Activated CD4-positive, alpha-beta T cell treated with anti-CD3 and anti-CD28 coated beads for 24 hours (primary cell): ENCODE measurements at regions not wholly inside any gene's neighbourhood (a gene's known extent, or its start where the extent isn't known, plus 50 kb on each side); places are given as distances from the start of the nearest gene placed in this dataset.
"Not testable (repeated sequence)": the region's sequence is repeated elsewhere in the genome, so short reads cannot be mapped to it uniquely, and the experiment has no call there.

Experiments used
- DNase-seq, 2 donors: peaks; one replicate each; pipeline ENCODE4 v3.0.0-alpha.2; 2020; ENCODE audit warnings: low read depth in 2 of 2

- not testable (repeated sequence) for DNase-seq
Observed at GRCh38 chr20:25987928-25988560, 291.4 kb upstream of the ZNF337 start.

DNA sequence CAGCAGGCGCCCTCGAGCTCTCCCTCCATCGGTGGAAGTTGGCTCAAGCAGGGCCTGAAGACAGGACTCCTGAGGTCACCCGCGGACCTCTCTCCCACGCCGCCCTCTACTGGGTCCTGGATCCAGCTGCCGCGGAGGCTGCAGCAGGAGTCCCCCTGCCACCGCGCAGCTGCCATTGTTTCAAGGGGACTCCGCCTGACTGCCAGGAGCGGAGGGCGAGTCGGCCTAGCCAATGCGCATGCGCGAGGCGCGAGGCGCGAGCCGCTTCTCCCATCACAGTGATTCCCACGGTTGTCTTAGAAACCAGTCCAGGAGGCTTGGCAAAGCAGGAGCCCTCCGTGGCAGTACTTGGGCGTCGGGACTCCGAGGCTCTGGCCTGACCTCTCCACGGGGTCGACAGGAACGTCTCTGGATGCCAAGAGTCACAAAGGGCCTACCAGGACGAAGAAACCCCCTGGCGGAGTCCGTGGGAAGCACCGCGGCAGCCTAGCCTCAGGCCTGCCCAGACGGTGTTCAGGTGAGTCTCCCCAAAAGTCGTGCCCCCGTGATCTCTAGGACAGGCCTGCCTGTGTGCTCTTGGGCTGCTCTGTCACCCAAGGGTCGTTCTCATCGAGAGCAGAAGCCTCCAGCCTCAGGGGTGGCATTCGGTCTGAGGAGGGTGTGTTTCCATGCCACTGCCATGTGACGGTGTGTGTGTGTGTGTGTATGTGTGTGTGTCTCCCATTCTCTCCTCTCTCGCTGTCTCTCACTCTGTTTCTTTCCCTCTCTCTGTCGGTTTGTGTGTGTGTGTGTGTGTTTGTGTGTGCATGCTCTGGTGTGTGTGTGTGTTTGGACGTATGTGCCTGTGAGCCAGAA, 290.6 kb upstream of the ZNF337 start:
- DNase-seq = peak; percentile 30 to 38

- no peak for DNase-seq
Observed at GRCh38 chr20:25985597-25985996, 288.9 kb upstream of the ZNF337 start.

- peak; percentile 13 to 19 for DNase-seq
Observed at GRCh38 chr20:25984933-25985332, 288.3 kb upstream of the ZNF337 start.

DNA sequence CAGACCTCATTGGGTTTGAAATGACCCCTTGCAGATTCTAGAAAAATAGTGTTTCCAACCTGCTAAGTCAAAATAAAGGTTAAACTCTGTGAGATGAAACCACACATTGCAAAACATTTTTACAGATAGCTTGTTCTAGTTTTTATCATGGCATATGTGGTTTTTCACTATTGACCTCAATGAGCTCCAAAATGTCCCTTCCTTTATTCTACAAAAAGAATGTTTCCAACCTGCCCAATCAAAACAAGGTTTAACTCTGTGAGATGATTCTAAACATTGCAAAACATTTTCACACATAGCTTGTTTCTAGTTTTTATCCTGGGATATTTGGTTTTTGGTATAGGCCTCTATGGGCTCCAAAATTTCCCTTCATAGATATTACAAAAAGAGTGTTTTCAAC, 286.0 kb upstream of the ZNF337 start:
- DNase-seq = not testable (repeated sequence)

- not testable (repeated sequence) for DNase-seq
Observed at GRCh38 chr20:25978450-25979190, 282.0 kb upstream of the ZNF337 start.

- not testable (repeated sequence) for DNase-seq
Observed at GRCh38 chr20:25975816-25976215, 279.2 kb upstream of the ZNF337 start.

GRCh38 chr20:25965203-25965602, 268.6 kb upstream of the ZNF337 start:
- not testable (repeated sequence) for DNase-seq

DNA sequence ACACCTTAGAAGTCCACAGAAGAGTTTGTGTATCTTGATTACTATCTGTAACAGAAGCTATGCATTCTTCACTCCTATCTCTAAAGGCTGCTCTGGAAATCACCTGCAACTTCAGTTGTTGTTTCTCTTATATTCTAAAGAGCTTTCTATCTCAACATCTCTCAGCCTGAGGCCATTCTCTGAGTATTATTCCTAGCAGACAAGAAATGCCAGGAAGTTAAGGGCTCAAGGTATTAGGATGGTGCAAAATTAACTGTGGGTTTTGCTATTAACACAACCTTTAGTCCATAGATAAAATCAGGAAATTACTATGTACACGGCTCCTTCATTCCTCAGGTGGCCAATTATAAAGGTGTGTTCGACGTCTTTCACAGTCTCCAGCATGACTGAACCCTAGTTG, 257.2 kb upstream of the ZNF337 start:
- not testable (repeated sequence) for DNase-seq

DNA sequence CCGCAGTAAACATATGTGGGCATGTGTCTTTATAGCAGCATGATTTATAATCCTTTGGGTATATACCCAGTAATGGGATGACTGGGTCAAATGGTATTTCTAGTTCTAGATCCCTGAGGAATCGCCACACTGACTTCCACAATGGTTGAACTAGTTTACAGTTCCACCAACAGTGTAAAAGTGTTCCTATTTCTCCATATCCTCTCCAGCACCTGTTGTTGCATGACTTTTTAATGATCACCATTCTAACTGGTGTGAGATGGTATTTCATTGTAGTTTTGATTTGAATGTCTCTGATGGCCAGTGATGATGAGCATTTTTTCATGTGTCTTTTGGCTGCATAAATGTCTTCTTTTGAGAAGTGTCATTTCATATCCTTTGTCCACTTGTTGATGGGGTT, 238.6 kb upstream of the ZNF337 start:
- not testable (repeated sequence) for DNase-seq

DNA sequence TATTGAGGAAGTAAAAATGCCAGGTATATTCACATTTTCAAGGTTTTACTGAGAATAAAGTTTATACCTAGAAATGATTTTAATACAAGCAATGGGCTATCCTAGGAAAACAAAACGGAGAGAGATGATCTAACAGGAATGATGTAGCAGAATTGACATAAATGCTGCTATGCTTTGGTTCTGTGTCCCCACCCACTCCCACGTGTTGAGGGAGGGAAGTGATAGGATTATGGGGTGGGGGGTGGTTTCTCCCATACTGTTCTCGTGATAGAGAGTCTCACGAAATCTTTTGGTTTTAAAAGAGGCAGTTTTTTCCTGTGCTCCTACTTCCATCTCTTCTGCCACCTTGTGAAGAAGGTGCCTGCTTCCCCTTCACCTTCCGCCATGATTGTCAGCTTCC, 236.2 kb upstream of the ZNF337 start:
- not testable (repeated sequence) for DNase-seq

- not testable (repeated sequence) for DNase-seq
Observed at GRCh38 chr20:25932170-25932569, 235.5 kb upstream of the ZNF337 start.

GRCh38 chr20:25902321-25902720, 205.7 kb upstream of the ZNF337 start:
- not testable (repeated sequence) for DNase-seq

DNA sequence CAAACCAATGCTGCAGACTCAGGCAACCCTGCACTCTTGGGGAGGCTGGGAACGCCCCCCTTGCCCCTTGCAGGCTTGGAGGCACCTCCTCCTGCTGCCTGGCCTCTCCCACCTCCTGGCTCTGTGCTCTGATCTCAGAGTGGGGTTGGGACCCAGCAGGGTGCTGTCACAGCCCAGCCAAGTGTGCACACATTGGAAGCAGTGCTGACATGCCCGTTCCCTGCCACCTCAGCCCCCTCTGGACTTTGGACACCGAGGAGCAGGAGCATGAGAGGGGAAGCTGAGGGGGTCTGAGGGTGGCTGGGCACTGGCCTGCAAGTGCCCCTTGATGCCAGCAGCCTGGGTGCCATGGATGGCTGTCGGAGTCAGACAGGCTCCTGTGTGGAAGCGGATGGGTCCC, 202.0 kb upstream of the ZNF337 start:
- not testable (repeated sequence) for DNase-seq

GRCh38 chr20:25879096-25879495, 182.4 kb upstream of the ZNF337 start:
- not testable (repeated sequence) for DNase-seq

DNA sequence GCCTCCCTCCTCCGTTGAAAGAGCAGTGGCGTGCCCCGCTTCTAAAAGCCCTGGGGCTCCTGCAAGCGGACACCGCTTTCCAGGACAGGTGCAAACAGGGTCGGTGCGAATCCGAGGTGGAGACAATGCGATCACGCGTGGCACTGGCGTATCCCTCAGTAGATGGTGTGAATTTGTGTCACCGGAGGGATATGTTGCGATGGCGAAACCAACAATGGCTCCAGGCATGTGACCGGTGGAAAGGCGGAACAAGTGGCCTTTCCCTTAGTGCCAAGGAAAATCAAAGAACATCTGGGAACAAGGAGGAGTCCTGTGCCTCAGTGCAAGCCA, 172.0 kb upstream of the ZNF337 start:
- DNase-seq = not testable (repeated sequence)

DNA sequence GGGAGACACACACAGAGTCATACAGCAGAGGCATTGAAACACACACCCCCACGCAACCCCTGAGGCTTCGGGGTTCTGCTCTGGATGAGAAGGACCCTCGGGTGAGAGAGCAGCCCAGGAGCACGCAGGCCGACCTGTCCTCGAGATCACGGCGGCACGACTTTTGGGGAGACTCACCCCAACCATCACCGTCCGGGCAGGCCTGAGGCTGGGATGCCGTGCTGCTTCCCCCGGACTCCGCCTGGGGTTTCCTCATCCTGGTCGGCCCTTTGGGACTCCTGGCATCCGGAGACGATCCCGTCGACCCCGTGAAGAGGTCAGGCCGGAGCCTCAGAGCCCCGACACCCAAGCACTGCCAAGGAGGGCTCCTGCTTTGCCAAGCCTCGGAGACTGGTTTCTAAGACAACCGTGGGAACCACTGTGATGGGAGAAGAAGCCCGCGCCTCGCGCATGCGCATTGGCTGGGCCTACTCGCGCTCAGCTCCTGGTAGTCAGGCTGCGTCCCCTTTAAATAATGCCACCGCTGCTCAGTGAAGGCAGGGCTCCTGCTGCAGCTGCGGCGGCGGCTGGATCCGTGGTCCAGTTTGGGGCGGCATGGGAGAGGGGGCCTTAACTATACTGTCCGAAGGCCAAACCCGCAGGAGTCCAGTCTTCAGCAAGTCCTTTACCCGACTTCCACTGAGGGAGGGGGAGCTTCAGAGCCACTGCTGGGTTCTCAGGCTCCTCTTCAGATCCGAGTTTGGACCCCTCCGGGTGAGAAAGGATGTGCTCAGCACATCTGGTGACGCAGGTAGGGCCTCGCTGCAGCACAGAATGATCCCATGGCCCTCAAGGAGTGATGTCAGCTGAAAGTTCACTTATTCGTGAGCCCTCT, 171.4 kb upstream of the ZNF337 start:
- peak; percentile 56 to 63 for DNase-seq

GRCh38 chr20:25867015-25867775, 170.5 kb upstream of the ZNF337 start:
- not testable (repeated sequence) for DNase-seq

DNA sequence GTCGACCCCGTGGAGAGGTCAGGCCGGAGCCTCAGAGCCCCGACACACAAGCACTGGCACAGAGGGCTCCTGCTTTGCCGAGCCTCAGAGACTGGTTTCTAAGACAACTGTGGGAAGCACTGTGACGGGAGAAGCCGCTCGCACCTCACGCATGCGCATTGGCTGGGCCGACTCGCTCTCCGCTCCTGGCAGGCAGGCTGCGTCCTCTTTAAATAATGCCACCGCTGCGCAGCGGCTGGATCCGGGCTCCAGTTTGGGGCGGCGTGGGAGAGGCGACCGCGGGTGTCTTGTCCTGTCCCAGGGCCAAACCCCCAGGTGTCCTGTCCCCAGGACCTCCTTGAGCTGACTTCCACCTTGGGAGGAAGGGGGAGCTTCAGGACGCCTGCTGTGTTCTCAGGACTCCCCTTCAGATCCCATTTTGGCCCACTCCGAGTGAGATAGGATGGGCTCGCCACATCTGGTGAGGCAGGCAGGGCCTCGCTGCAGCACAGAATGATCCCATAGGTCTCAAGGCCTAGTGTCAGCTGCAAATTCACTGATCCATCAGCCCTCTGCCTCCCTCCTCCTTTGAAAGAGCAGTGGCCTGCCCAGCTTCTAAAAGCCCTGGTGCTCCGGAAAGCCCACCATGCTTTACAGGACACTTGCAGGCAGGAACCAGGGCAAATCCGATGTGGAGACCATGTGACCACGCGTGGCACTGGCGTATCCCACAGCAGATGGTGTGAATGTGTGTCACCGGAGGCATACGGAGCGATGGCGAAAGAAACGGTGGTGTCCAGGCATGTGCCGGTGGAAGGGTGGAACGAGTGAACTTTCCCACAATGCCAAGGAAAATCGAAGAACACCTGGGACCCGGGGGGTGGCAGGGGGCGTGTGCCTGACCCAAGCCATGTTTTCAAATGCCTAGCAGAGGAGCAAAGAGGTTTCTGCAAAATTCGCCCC, 169.3 kb upstream of the ZNF337 start:
- DNase-seq = peak; percentile 56 to 67
